ENCODE measurements at regions not wholly inside any gene's neighbourhood (a gene's known extent, or its start where the extent isn't known, plus 50 kb on each side); places are given as distances from the start of the nearest gene placed in this dataset.
A peak's percentile ranks its signal among the peaks of the same experiment; 100 is the strongest.

GRCh38 chr12:131493068-131493826 lies 217.6 kb upstream of the SFSWAP start:
- no peaks in the 10 kb centered on the region for H3K27me3 Mint-ChIP-seq
- intact Hi-C loops (cut with DNase I, micrococcal nuclease) = no loop called here
- ATAC-seq (ENCODE audit: poor library complexity) = no peak
- Histone ChIP-seq H3K27me3 (ENCODE audit: control insufficient read depth in 1 of 2, insufficient read depth in 2 of 2, low read length in 2 of 2) (no peaks in the 10 kb centered on the region), H3K4me1 (ENCODE audit: insufficient read depth, low read length) (no peaks in the 10 kb centered on the region), H3K9me3 (ENCODE audit: control insufficient read depth in 1 of 2, insufficient read depth in 1 of 2, low read length in 2 of 2) (no peaks in the 10 kb centered on the region), H3K27ac (ENCODE audit: low read depth in 1 of 2, low read length in 2 of 2) (no peak overlapping the region), H3K4me3 (ENCODE audit: low read length) (no peak overlapping the region), H3K36me3 (ENCODE audit: insufficient read depth, low read length) (no peaks in the 10 kb centered on the region)
- no peak for TF ChIP-seq CTCF (IDR thresholded peaks at IDR 0.05)
- ChIA-PET POLR2A (no interaction called here), CTCF (no interaction called here)
- H3K9me3 Mint-ChIP-seq = no peaks in the 10 kb centered on the region
- no peaks in the 10 kb centered on the region for H3K36me3 Mint-ChIP-seq (ENCODE audit: low read depth)
- DNase-seq = no peak
- peaks cover 5% of the 10 kb centered on the region for H3K4me1 Mint-ChIP-seq (ENCODE audit: low read depth)
- H3K4me3 Mint-ChIP-seq = no peak overlapping the region
- no peak overlapping the region for H3K27ac Mint-ChIP-seq

GRCh38 chr12:131494216-131494615 lies 216.7 kb upstream of the SFSWAP start:
- H3K4me3 ChIP-seq (ENCODE audit: low read length) = no peak overlapping the region

DNA sequence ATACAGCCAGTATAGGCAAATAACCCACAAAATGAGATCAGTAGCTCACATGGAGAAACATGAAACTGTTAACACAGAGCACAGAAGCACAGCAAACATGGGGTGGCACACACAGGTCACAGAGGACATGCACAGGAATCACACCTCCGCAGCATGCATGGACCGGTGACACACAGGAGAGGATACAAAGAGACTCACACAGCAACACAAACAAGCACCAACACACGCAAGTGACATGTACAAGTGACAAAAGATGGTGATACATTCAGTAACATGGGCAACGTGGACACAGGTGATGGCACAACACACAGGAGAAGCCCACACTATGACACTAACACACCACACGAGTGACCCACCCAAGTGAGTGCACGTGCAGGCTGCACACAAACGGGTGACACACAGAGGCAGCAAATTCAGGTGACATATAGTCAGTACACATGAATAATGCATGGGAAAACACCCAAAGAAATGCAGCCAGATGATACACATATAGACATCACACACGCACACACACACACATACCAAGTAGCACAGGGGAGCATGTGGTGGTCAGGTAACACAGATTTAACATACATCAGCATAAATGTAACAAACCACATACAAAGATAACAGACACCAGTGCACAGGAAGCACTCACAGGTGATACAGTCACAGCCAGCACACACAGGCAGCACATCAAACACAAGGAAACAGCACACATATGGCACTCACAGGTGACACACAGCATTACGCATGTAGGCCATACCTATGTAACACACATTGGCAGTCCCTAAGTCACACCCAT lies 216.0 kb upstream of the SFSWAP start:
- Histone ChIP-seq H3K27ac (ENCODE audit: low read depth in 1 of 2, low read length in 2 of 2) (no peak overlapping the region), H3K9me3 (ENCODE audit: control insufficient read depth in 1 of 2, insufficient read depth in 1 of 2, low read length in 2 of 2) (no peaks in the 10 kb centered on the region), H3K4me1 (ENCODE audit: insufficient read depth, low read length) (no peaks in the 10 kb centered on the region), H3K27me3 (ENCODE audit: control insufficient read depth in 1 of 2, insufficient read depth in 2 of 2, low read length in 2 of 2) (no peaks in the 10 kb centered on the region), H3K36me3 (ENCODE audit: insufficient read depth, low read length) (no peaks in the 10 kb centered on the region), H3K4me3 (ENCODE audit: low read length) (no peak overlapping the region)
- no peak for TF ChIP-seq CTCF (IDR thresholded peaks at IDR 0.05)
- H3K4me1 Mint-ChIP-seq (ENCODE audit: low read depth) = peaks cover 5% of the 10 kb centered on the region
- ATAC-seq (ENCODE audit: poor library complexity) (peak; percentile 49), DNase-seq (peak in 1 of 14 experiments; percentile 29)
- ChIA-PET POLR2A (no interaction called here), CTCF (no interaction called here)
- intact Hi-C loops (cut with DNase I, micrococcal nuclease) = no loop called here
- H3K36me3 Mint-ChIP-seq (ENCODE audit: low read depth) = no peaks in the 10 kb centered on the region
- H3K27me3 Mint-ChIP-seq = no peaks in the 10 kb centered on the region
- no peaks in the 10 kb centered on the region for H3K9me3 Mint-ChIP-seq
- no peak overlapping the region for H3K4me3 Mint-ChIP-seq
- no peak overlapping the region for H3K27ac Mint-ChIP-seq

More at GRCh38 chr12:131494216-131494615, 216.7 kb upstream of the SFSWAP start:
- Mint-ChIP-seq H3K4me3 (no peak overlapping the region), H3K9me3 (no peaks in the 10 kb centered on the region), H3K4me1 (ENCODE audit: low read depth) (peaks cover 5% of the 10 kb centered on the region), H3K27me3 (no peaks in the 10 kb centered on the region), H3K27ac (no peak overlapping the region), H3K36me3 (ENCODE audit: low read depth) (no peaks in the 10 kb centered on the region)
- H3K4me1 ChIP-seq (ENCODE audit: insufficient read depth, low read length) = no peaks in the 10 kb centered on the region
- intact Hi-C loops (cut with DNase I, micrococcal nuclease) = no loop called here
- no peak for ATAC-seq (ENCODE audit: poor library complexity)
- ChIA-PET POLR2A (no interaction called here), CTCF (no interaction called here)
- H3K9me3 ChIP-seq (ENCODE audit: control insufficient read depth in 1 of 2, insufficient read depth in 1 of 2, low read length in 2 of 2) = no peaks in the 10 kb centered on the region
- no peak overlapping the region for H3K27ac ChIP-seq (ENCODE audit: low read depth in 1 of 2, low read length in 2 of 2)
- H3K27me3 ChIP-seq (ENCODE audit: control insufficient read depth in 1 of 2, insufficient read depth in 2 of 2, low read length in 2 of 2) = no peaks in the 10 kb centered on the region
- TF ChIP-seq CTCF (IDR thresholded peaks at IDR 0.05) = no peak
- H3K36me3 ChIP-seq (ENCODE audit: insufficient read depth, low read length) = no peaks in the 10 kb centered on the region
- no peak for DNase-seq
